ENCODE measurements at regions not wholly inside any gene's neighbourhood (a gene's known extent, or its start where the extent isn't known, plus 50 kb on each side); places are given as distances from the start of the nearest gene placed in this dataset.

DNA sequence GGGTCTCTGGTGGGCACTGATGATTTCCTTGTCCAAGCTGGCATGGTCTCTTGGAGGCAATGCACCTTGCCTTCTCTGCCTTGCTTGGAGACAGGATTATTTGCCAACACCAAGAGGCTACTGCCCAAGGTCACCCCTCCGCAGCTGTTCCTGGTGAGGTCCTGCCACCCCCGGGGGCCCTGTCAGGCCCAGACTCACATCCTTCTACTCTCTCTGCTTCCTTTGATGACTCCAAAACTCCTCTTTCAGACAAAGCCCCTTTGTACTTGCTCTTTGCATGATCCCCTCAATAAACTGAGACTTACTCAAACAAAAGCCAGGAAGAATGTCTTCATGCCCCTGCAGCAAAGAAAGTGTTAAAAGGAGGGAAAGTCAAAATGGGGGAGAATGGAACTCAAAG, 137.7 kb downstream of the MEX3B start (continued):
- no peak for TF ChIP-seq SIN3A (IDR thresholded peaks at IDR 0.05; ENCODE audit: borderline replicate concordance, low read depth, low read length)
- TF ChIP-seq, protein P1, sequence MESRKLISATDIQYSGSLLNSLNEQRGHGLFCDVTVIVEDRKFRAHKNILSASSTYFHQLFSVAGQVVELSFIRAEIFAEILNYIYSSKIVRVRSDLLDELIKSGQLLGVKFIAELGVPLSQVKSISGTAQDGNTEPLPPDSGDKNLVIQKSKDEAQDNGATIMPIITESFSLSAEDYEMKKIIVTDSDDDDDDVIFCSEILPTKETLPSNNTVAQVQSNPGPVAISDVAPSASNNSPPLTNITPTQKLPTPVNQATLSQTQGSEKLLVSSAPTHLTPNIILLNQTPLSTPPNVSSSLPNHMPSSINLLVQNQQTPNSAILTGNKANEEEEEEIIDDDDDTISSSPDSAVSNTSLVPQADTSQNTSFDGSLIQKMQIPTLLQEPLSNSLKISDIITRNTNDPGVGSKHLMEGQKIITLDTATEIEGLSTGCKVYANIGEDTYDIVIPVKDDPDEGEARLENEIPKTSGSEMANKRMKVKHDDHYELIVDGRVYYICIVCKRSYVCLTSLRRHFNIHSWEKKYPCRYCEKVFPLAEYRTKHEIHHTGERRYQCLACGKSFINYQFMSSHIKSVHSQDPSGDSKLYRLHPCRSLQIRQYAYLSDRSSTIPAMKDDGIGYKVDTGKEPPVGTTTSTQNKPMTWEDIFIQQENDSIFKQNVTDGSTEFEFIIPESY (IDR thresholded peaks at IDR 0.05; ENCODE audit: borderline replicate concordance, low read depth): no peak
- TF ChIP-seq, protein P2, sequence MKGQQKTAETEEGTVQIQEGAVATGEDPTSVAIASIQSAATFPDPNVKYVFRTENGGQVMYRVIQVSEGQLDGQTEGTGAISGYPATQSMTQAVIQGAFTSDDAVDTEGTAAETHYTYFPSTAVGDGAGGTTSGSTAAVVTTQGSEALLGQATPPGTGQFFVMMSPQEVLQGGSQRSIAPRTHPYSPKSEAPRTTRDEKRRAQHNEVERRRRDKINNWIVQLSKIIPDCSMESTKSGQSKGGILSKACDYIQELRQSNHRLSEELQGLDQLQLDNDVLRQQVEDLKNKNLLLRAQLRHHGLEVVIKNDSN (IDR thresholded peaks at IDR 0.05; ENCODE audit: borderline replicate concordance, low read depth): no peak

DNA sequence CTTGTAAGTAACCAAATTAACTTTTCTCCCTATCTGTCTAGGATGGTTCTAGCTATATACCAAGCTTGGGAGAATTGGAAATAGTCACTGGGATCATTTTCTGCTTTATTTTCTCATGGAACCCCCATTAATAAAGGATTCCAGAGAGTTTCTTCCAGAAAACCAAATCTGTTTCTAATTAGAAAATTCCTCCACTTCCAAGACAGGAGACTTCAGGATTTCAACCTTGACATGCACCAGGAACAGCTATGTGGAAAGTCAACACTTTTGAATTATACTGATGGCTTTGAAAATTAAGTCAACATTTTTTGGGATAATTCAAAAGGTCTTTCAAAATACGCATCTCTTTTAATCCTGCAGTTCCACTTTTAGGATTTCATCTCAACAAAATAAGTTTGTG, 138.3 kb downstream of the MEX3B start:
- Histone ChIP-seq H3K9me2 (no peaks in the 10 kb centered on the region), H2AFZ (ENCODE audit: low read depth) (no peak overlapping the region), H3K79me2 (ENCODE audit: insufficient read depth) (no peaks in the 10 kb centered on the region), H3K27me3 (ENCODE audit: insufficient read depth) (no peaks in the 10 kb centered on the region), H3K9me3 (no peaks in the 10 kb centered on the region), H4K20me1 (ENCODE audit: insufficient read depth) (no peaks in the 10 kb centered on the region), H3K27ac (ENCODE audit: low read depth in 2 of 2, low read length in 1 of 2) (no peak overlapping the region), H3K4me3 (ENCODE audit: low read depth in 2 of 2, low read length in 1 of 2) (no peak overlapping the region), H3F3A (replicated peaks; ENCODE audit: insufficient read depth) (no peaks in the 10 kb centered on the region), H3K9ac (no peak overlapping the region), H3K4me1 (ENCODE audit: control insufficient read depth in 1 of 2, insufficient read depth in 2 of 2, low read depth in 1 of 2, low read length in 1 of 2) (peaks cover 0 to 37% of the 10 kb centered on the region in 2 experiments; a peak in 3 of 4 replicates), H3K4me2 (no peak overlapping the region), H3K36me3 (replicated peaks in 1 of 2; ENCODE audit: control insufficient read depth in 1 of 2, insufficient read depth in 2 of 2, low read length in 1 of 2) (no peaks in the 10 kb centered on the region)
- ChIA-PET POLR2A (no interaction called here), CTCF (interaction anchor here (0.9 to 1.4 kb wide), 3 partner anchors 136 to 422 kb away, joined by 3 read pairs; partner anchors contain the start of gene MEX3B)
- DNase-seq: no peak
- 63% methylated on average over 1 of the region's 1 CpG for WGBS (ENCODE audit: low lambda C conversion rate)
- no peak for TF ChIP-seq TEAD4 (IDR thresholded peaks at IDR 0.05; ENCODE audit: borderline replicate concordance, insufficient read depth)
- TF ChIP-seq RAD21 (IDR thresholded peaks at IDR 0.05; ENCODE audit: low read length): no peak
- no peak for TF ChIP-seq GABPA (IDR thresholded peaks at IDR 0.05; ENCODE audit: low read depth)
- no peak for TF ChIP-seq ELF1 (IDR thresholded peaks at IDR 0.05)
- TF ChIP-seq NFIC (IDR thresholded peaks at IDR 0.05; ENCODE audit: borderline replicate concordance): no peak
- no peak for TF ChIP-seq FOSL2 (IDR thresholded peaks at IDR 0.05; ENCODE audit: borderline replicate concordance, low read depth)
- TF ChIP-seq, protein P3, sequence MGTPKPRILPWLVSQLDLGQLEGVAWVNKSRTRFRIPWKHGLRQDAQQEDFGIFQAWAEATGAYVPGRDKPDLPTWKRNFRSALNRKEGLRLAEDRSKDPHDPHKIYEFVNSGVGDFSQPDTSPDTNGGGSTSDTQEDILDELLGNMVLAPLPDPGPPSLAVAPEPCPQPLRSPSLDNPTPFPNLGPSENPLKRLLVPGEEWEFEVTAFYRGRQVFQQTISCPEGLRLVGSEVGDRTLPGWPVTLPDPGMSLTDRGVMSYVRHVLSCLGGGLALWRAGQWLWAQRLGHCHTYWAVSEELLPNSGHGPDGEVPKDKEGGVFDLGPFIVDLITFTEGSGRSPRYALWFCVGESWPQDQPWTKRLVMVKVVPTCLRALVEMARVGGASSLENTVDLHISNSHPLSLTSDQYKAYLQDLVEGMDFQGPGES (IDR thresholded peaks at IDR 0.05; ENCODE audit: low read depth, low read length): no peak
- no peak for TF ChIP-seq JUND (IDR thresholded peaks at IDR 0.05)
- no peak for TF ChIP-seq CHD2 (IDR thresholded peaks at IDR 0.05; ENCODE audit: low read length, partially characterized antibody)
- TF ChIP-seq SIN3A (IDR thresholded peaks at IDR 0.05; ENCODE audit: borderline replicate concordance, low read depth, low read length): no peak
- TF ChIP-seq FOXM1 (IDR thresholded peaks at IDR 0.05; ENCODE audit: low read depth): no peak
- TF ChIP-seq, protein P1 (IDR thresholded peaks at IDR 0.05; ENCODE audit: borderline replicate concordance, low read depth): no peak
- TF ChIP-seq, protein P4, sequence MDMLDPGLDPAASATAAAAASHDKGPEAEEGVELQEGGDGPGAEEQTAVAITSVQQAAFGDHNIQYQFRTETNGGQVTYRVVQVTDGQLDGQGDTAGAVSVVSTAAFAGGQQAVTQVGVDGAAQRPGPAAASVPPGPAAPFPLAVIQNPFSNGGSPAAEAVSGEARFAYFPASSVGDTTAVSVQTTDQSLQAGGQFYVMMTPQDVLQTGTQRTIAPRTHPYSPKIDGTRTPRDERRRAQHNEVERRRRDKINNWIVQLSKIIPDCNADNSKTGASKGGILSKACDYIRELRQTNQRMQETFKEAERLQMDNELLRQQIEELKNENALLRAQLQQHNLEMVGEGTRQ (IDR thresholded peaks at IDR 0.05; ENCODE audit: borderline replicate concordance, low read depth, low read length): no peak
- no peak for TF ChIP-seq YY1 (IDR thresholded peaks at IDR 0.05; ENCODE audit: low read depth)
- TF ChIP-seq, protein P5, sequence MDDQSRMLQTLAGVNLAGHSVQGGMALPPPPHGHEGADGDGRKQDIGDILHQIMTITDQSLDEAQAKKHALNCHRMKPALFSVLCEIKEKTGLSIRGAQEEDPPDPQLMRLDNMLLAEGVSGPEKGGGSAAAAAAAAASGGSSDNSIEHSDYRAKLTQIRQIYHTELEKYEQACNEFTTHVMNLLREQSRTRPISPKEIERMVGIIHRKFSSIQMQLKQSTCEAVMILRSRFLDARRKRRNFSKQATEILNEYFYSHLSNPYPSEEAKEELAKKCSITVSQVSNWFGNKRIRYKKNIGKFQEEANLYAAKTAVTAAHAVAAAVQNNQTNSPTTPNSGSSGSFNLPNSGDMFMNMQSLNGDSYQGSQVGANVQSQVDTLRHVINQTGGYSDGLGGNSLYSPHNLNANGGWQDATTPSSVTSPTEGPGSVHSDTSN (IDR thresholded peaks at IDR 0.05): no peak
- TF ChIP-seq EP300 (IDR thresholded peaks at IDR 0.05; ENCODE audit: borderline replicate concordance in 1 of 2, low read depth in 1 of 2, low read length in 1 of 2): no peak
- TF ChIP-seq RFX5 (IDR thresholded peaks at IDR 0.05; ENCODE audit: low read length): no peak
- TF ChIP-seq, protein P6, sequence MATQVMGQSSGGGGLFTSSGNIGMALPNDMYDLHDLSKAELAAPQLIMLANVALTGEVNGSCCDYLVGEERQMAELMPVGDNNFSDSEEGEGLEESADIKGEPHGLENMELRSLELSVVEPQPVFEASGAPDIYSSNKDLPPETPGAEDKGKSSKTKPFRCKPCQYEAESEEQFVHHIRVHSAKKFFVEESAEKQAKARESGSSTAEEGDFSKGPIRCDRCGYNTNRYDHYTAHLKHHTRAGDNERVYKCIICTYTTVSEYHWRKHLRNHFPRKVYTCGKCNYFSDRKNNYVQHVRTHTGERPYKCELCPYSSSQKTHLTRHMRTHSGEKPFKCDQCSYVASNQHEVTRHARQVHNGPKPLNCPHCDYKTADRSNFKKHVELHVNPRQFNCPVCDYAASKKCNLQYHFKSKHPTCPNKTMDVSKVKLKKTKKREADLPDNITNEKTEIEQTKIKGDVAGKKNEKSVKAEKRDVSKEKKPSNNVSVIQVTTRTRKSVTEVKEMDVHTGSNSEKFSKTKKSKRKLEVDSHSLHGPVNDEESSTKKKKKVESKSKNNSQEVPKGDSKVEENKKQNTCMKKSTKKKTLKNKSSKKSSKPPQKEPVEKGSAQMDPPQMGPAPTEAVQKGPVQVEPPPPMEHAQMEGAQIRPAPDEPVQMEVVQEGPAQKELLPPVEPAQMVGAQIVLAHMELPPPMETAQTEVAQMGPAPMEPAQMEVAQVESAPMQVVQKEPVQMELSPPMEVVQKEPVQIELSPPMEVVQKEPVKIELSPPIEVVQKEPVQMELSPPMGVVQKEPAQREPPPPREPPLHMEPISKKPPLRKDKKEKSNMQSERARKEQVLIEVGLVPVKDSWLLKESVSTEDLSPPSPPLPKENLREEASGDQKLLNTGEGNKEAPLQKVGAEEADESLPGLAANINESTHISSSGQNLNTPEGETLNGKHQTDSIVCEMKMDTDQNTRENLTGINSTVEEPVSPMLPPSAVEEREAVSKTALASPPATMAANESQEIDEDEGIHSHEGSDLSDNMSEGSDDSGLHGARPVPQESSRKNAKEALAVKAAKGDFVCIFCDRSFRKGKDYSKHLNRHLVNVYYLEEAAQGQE (IDR thresholded peaks at IDR 0.05; ENCODE audit: low read depth, low read length): no peak
- TF ChIP-seq FOXJ3 (CRISPR knock-in tag; IDR thresholded peaks at IDR 0.05): no peak
